LNCAP (cell line): ENCODE measurements at regions not wholly inside any gene's neighbourhood (a gene's known extent, or its start where the extent isn't known, plus 50 kb on each side); places are given as distances from the start of the nearest gene placed in this dataset.

ENCODE experiments used
- CTCF ChIP-seq: fragments of 450-650 bp; IDR thresholded peaks from 2 replicates; pipeline ENCODE4 v1.5.1; 2017; ENCODE audit warnings: mild to moderate bottlenecking

- no peak for TF ChIP-seq CTCF
These were observed 469.9 kb downstream of the MN1 start for GRCh38 chr22:27331526-27332281.

GRCh38 chr22:27335102-27335660 is 466.4 kb downstream of the MN1 start:
- no peak for TF ChIP-seq CTCF

GRCh38 chr22:27336151-27337090 is 465.1 kb downstream of the MN1 start:
- no peak for TF ChIP-seq CTCF

GRCh38 chr22:27337676-27338075 is 463.9 kb downstream of the MN1 start:
- no peak for TF ChIP-seq CTCF

- TF ChIP-seq CTCF = no peak
These were observed 461.5 kb downstream of the MN1 start for GRCh38 chr22:27340047-27340446.

- TF ChIP-seq CTCF = no peak
These were observed 457.0 kb downstream of the MN1 start for GRCh38 chr22:27344546-27344945.

GRCh38 chr22:27345691-27346090 is 455.9 kb downstream of the MN1 start:
- TF ChIP-seq CTCF = no peak
